ENCODE measurements at regions not wholly inside any gene's neighbourhood (a gene's known extent, or its start where the extent isn't known, plus 50 kb on each side); places are given as distances from the start of the nearest gene placed in this dataset.
A peak's percentile ranks its signal among the peaks of the same experiment; 100 is the strongest.

DNA sequence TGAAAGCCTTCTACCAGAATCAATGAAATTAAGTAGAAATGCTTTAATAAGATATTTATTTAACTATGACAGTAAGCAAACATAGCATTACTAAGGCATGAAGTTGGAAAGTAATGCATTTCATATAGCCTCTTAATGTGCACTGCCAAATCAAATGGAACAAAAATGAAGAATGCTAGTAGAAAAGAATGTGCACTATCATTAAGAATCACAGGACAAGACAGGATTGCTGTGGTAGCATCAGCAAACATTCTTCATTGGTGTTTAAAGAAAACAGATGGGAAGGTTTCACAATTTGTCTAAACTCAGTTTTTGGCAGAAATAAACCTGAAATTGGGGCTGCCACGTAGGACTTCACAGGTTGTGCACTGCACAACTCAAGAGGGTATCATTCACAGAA lies 168.9 kb downstream of the CNTN3 start:
- Histone ChIP-seq H3K9me2 (ENCODE audit: insufficient read depth) (no peaks in the 10 kb centered on the region), H3K36me3 (ENCODE audit: low read depth) (0 out of 2 replicates have a peak, but pooled peaks cover 4% of the 10 kb centered on the region), H3K27me3 (replicated peaks; ENCODE audit: insufficient read depth) (no peaks in the 10 kb centered on the region), H2AFZ (no peak overlapping the region), H3K4me3 (no peak overlapping the region), H3K4me2 (ENCODE audit: unreplicated experiment) (no peak overlapping the region), H4K20me1 (ENCODE audit: insufficient read depth) (no peaks in the 10 kb centered on the region), H3F3A (ENCODE audit: insufficient read depth) (peaks cover 6% of the 10 kb centered on the region), H3K4me1 (ENCODE audit: insufficient read depth) (peaks cover 18% of the 10 kb centered on the region), H3K27ac (peak overlapping the region; percentile 19; the same call in 1 of the 2 replicates), H3K79me2 (ENCODE audit: insufficient read depth) (no peaks in the 10 kb centered on the region), H3K9me3 (ENCODE audit: low read depth) (no peaks in the 10 kb centered on the region), H3K9ac (no peak overlapping the region)
- TF ChIP-seq EZH2phosphoT487 (IDR thresholded peaks at IDR 0.05; ENCODE audit: insufficient read depth, low read depth) (no peak), EZH2 (IDR thresholded peaks at IDR 0.05; ENCODE audit: insufficient read depth, poor library complexity, severe bottlenecking) (no peak)
- DNase-seq, result peak; percentile 39
- 19 to 21% methylated on average over 1 of the region's 1 CpG for WGBS, 2 experiments (ENCODE audit: low coverage in 1 of 2, low lambda C conversion rate in 2 of 2, missing lambda C conversion rate in 2 of 2)
- in situ Hi-C loops (cut with MboI), result no loop called here

DNA sequence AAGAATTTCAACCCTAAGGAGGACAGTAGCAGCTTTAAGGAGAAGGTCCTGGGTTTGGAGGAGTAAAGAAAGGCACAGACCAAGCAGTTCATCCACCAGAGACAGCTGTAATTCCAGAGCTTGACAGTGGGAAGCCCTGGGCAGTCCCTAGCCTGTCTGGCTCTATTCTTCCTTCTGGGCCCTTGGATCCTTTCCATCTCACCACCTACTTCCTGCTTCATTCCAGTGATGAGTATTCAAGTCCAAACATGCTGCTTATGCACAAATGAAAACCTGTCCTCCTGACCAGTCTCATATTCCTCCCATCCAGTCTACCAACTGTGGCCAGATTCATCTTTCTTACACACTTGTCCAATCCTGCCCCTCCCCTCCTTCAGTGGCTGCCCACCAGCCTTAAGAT lies 171.4 kb downstream of the CNTN3 start:
- Histone ChIP-seq H3K36me3 (ENCODE audit: low read depth) (0 out of 2 replicates have a peak, but pooled peaks cover 1% of the 10 kb centered on the region), H3K9me2 (ENCODE audit: insufficient read depth) (no peaks in the 10 kb centered on the region), H2AFZ (peak overlapping the region; percentile 66), H4K20me1 (ENCODE audit: insufficient read depth) (no peaks in the 10 kb centered on the region), H3K27ac (peak overlapping the region; percentile 22; the same call in 1 of the 2 replicates), H3K4me1 (ENCODE audit: insufficient read depth) (peaks cover 18% of the 10 kb centered on the region), H3K9me3 (ENCODE audit: low read depth) (no peaks in the 10 kb centered on the region), H3K9ac (no peak overlapping the region), H3K27me3 (replicated peaks; ENCODE audit: insufficient read depth) (no peaks in the 10 kb centered on the region), H3F3A (ENCODE audit: insufficient read depth) (peaks cover 6% of the 10 kb centered on the region), H3K4me3 (no peak overlapping the region), H3K79me2 (ENCODE audit: insufficient read depth) (no peaks in the 10 kb centered on the region), H3K4me2 (ENCODE audit: unreplicated experiment) (peak overlapping the region; percentile 7)
- TF ChIP-seq EZH2phosphoT487 (IDR thresholded peaks at IDR 0.05; ENCODE audit: insufficient read depth, low read depth) (no peak), EZH2 (IDR thresholded peaks at IDR 0.05; ENCODE audit: insufficient read depth, poor library complexity, severe bottlenecking) (no peak)
- DNase-seq, result peak; percentile 75
- in situ Hi-C loops (cut with MboI), result no loop called here

DNA sequence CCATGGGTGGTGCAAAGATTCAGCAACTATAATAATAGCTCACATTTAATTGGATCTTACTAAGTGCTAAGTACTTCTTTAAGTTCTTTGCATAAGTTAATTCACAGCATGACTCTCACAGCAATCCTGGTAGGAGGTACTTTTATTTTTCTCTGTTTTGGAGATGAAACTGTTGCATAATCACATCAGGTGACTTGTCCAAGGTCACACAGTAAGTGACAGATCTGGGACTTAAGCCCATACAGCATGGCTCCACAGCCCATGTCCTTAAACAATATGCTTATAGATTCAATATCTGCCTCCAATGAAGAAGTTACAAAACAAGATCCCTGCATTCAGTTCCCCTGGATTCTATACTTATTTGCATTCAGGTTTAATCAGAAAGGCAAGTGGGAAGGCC lies 171.8 kb downstream of the CNTN3 start:
- no peak overlapping the region for H3K9ac ChIP-seq
- in situ Hi-C loops (cut with MboI), result no loop called here
- peak overlapping the region; percentile 22; the same call in 1 of the 2 replicates for H3K27ac ChIP-seq
- no peaks in the 10 kb centered on the region for H4K20me1 ChIP-seq (ENCODE audit: insufficient read depth)
- no peaks in the 10 kb centered on the region for H3K9me2 ChIP-seq (ENCODE audit: insufficient read depth)
- peaks cover 6% of the 10 kb centered on the region for H3F3A ChIP-seq (ENCODE audit: insufficient read depth)
- H3K36me3 ChIP-seq (ENCODE audit: low read depth), result no peaks in the 10 kb centered on the region
- DNase-seq, result no peak
- TF ChIP-seq EZH2 (IDR thresholded peaks at IDR 0.05; ENCODE audit: insufficient read depth, poor library complexity, severe bottlenecking), result no peak
- TF ChIP-seq EZH2phosphoT487 (IDR thresholded peaks at IDR 0.05; ENCODE audit: insufficient read depth, low read depth), result no peak
- H3K4me2 ChIP-seq (ENCODE audit: unreplicated experiment), result no peak overlapping the region
- no peaks in the 10 kb centered on the region for H3K27me3 ChIP-seq (replicated peaks; ENCODE audit: insufficient read depth)
- H3K79me2 ChIP-seq (ENCODE audit: insufficient read depth), result no peaks in the 10 kb centered on the region
- H2AFZ ChIP-seq, result peak overlapping the region; percentile 66
- no peaks in the 10 kb centered on the region for H3K9me3 ChIP-seq (ENCODE audit: low read depth)
- H3K4me1 ChIP-seq (ENCODE audit: insufficient read depth), result peaks cover 18% of the 10 kb centered on the region
- H3K4me3 ChIP-seq, result no peak overlapping the region

DNA sequence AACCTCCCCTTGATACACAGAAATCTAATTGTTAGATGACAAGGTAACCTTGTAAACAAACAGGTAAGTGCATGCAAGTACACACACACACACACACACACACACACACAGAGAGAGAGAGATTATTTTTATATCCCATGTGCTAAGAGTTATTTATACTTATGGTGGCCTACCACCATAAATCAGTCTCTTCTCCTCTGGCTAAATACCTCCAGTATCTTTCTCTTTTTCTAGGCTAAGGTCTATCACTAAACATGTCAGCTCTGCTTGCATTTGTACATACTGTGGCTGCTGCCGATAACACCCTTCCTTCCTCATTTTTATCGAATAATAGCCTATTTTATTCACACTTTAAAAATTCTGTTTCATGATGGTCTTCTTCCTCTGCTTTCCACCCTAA lies 172.4 kb downstream of the CNTN3 start:
- Histone ChIP-seq H3K36me3 (ENCODE audit: low read depth) (no peaks in the 10 kb centered on the region), H3K27me3 (replicated peaks; ENCODE audit: insufficient read depth) (no peaks in the 10 kb centered on the region), H4K20me1 (ENCODE audit: insufficient read depth) (no peaks in the 10 kb centered on the region), H3K4me1 (ENCODE audit: insufficient read depth) (peaks cover 18% of the 10 kb centered on the region), H3K9me2 (ENCODE audit: insufficient read depth) (no peaks in the 10 kb centered on the region), H3K4me3 (no peak overlapping the region), H3K27ac (no peak overlapping the region), H3K4me2 (ENCODE audit: unreplicated experiment) (no peak overlapping the region), H2AFZ (no peak overlapping the region), H3K9ac (no peak overlapping the region), H3K9me3 (ENCODE audit: low read depth) (no peaks in the 10 kb centered on the region), H3K79me2 (ENCODE audit: insufficient read depth) (no peaks in the 10 kb centered on the region), H3F3A (ENCODE audit: insufficient read depth) (peaks cover 6% of the 10 kb centered on the region)
- in situ Hi-C loops (cut with MboI), result no loop called here
- no peak for DNase-seq
- 96 to 97% methylated on average over 2 of the region's 2 CpGs for WGBS, 2 experiments (ENCODE audit: low coverage in 1 of 2, low lambda C conversion rate in 2 of 2, missing lambda C conversion rate in 2 of 2)
- TF ChIP-seq EZH2phosphoT487 (IDR thresholded peaks at IDR 0.05; ENCODE audit: insufficient read depth, low read depth), result no peak
- TF ChIP-seq EZH2 (IDR thresholded peaks at IDR 0.05; ENCODE audit: insufficient read depth, poor library complexity, severe bottlenecking), result no peak

DNA sequence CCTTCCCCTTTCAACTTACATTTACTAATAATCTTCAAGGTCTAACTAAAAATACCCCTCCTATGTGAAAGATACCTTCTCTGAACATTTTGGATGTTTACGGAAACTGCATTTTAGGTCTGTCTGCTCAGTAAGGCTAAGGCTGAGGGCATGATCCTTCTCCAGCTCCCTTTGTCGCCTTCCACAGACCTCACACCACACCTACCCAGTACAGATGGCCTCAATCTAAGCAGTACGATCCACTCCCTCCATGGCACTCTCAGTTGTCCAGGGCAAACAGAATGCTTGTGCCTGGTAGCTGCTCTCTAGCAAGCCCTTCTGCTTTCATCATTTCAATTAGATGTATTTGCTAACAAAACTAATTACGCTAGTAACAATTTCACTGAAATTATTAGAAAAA lies 178.3 kb downstream of the CNTN3 start:
- Histone ChIP-seq H3K4me2 (ENCODE audit: unreplicated experiment) (no peak overlapping the region), H3K4me3 (no peak overlapping the region), H2AFZ (no peak overlapping the region), H3K4me1 (ENCODE audit: insufficient read depth) (no peaks in the 10 kb centered on the region), H3K9ac (no peak overlapping the region), H3K36me3 (ENCODE audit: low read depth) (no peaks in the 10 kb centered on the region), H3K79me2 (ENCODE audit: insufficient read depth) (no peaks in the 10 kb centered on the region), H3K27ac (no peak overlapping the region), H4K20me1 (ENCODE audit: insufficient read depth) (no peaks in the 10 kb centered on the region), H3K9me2 (ENCODE audit: insufficient read depth) (no peaks in the 10 kb centered on the region), H3F3A (ENCODE audit: insufficient read depth) (no peaks in the 10 kb centered on the region), H3K27me3 (replicated peaks; ENCODE audit: insufficient read depth) (no peaks in the 10 kb centered on the region), H3K9me3 (ENCODE audit: low read depth) (no peaks in the 10 kb centered on the region)
- TF ChIP-seq EZH2 (IDR thresholded peaks at IDR 0.05; ENCODE audit: insufficient read depth, poor library complexity, severe bottlenecking), result no peak
- no peak for TF ChIP-seq EZH2phosphoT487 (IDR thresholded peaks at IDR 0.05; ENCODE audit: insufficient read depth, low read depth)
- WGBS, 2 experiments (ENCODE audit: low coverage in 1 of 2, low lambda C conversion rate in 2 of 2, missing lambda C conversion rate in 2 of 2), result 89 to 91% methylated on average over 4 of the region's 4 CpGs
- in situ Hi-C loops (cut with MboI), result no loop called here
- DNase-seq, result no peak

Data from GM23248 (cell line).